ENCODE measurements at regions not wholly inside any gene's neighbourhood (a gene's known extent, or its start where the extent isn't known, plus 50 kb on each side); places are given as distances from the start of the nearest gene placed in this dataset.
"Not testable (repeated sequence)": the region's sequence is repeated elsewhere in the genome, so short reads cannot be mapped to it uniquely, and the experiment has no call there.

DNA sequence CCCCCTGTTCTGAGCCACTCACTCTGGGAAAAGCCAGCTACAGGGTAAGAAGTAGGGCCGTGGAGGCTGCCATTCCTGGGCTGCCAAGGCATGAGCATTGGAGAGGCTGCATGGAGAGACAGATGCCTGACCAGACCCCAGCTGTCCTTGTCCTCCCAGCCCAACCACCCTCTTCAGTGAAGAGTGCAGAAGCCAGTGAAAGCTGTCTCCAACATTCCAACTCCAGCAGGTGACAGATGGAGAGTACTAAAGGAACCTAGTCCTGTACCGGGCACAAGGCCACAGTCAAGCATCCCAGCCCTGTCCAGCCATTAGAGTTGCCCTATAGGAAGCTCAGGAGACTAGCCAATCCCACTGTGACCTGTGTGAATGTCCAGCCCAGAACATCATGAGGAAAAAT lies 165.1 kb downstream of the DIRAS2 start:
- DNase-seq (ENCODE audit: low read depth in 2 of 2, low spot score in 1 of 2): no peak

DNA sequence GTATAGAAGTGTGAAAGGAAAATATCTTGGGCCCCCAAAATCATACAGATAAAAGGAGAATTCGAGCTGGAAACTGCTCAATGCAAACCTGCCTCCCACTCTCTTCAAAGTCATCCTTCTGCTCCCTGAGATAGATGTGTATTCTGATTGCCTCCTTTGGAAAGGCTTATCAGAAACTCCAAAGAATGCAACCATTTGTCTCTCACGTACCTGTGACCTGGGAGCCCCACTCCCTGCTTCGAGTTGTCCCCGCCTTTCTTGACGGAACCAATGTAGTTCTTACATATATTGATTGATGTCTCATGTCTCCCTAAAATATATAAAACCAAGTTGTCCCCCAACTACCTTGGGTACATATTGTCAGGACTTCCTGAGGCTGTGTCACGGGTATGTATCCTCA lies 163.8 kb downstream of the DIRAS2 start:
- no peak for DNase-seq (ENCODE audit: low read depth in 2 of 2, low spot score in 1 of 2)

DNA sequence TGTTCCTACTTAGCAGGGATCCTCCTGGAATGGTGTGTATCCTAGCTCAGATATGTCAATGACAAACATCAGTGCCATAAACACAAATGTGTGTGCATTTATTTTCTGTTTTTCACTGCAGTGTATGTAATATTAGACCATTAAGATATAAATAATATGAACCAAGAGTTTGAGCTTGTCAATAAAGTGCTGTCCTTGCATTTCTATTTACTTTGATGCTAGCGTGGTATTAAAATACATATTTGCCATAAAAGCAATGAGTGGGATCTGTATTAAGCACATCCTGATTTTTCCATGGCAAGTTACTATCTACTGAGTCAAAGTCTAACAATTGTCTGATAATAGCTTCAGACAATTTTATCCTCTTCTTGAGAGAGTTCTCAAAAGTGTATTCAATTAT lies 157.6 kb downstream of the DIRAS2 start:
- no peak for DNase-seq (ENCODE audit: low read depth in 2 of 2, low spot score in 1 of 2)

DNA sequence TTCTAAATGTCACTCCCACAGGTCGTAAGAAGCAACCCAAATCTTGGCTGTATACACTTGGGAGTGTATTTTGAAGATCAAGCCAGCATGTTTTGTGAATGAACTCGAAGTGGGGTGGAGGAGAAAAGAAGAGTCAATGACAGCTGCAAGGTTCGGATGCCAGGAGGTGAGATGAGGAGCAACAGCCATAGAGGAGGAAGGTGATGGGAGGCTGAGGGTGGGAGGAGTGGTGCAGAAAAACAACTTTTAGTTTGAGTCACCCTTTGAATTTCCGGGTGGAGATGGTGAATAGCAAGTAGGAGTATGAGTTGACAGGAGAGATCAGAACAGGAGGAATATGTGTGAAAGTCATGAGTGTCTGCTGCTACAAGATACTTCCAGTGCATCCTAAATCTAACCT lies 153.6 kb downstream of the DIRAS2 start:
- DNase-seq (ENCODE audit: low read depth in 2 of 2, low spot score in 1 of 2): no peak

DNA sequence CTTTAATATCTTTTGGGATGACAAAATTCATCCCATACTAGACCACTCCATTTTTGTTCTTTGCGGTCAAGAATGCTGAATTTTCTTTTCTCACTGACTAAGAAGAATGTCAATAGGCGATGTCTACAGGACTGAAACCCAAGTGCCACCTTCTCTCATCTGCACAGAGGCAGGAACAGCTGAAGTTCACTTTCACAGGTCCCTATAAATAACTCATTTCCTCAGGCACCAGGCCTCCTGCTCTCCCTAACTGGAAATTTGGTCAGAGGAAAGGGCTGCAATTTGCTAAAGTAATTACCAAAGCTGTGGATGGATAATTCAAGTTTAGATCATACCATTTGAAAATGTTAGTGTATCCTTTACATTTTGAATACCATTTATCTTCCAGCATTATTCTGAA lies 142.9 kb downstream of the DIRAS2 start:
- no peak for DNase-seq (ENCODE audit: low read depth in 2 of 2, low spot score in 1 of 2)

DNA sequence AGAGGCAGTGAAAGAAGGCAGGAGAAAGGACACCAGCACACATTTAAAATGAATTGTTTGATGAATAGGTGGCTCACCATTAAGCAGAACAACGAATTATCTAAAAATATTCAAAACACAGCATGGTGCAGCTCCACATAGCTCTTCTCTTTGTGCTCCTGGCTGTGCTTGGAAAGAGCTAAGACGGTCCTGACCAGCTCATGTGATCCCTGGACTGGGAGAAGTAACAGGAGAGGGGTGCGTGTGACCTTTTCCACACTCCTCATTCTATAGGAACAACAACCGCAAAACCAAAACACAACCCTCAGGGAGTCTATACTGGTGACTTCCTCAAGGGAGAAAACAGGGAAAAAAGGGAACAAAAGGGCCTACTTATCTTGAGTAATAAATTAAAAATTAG lies 140.5 kb downstream of the DIRAS2 start:
- DNase-seq (ENCODE audit: low read depth in 2 of 2, low spot score in 1 of 2): no peak

DNA sequence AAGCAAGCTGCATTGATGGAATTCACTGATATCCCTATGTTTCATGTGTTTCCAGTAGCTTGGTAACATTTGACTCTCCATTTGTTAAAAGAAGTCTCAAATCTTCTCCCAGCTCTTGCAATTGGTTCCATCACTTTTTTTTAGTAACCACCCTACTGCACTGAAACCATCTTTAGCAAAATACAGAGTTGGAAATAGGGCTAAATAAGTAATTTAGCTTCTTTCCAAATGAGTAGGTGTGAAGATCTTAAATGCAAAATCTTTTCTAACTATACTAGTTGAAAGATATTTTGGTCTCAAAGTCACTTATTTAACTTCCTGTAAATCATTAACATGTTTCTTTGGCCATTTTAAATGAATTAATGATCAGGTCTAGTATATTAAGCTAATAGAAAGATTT lies 138.1 kb downstream of the DIRAS2 start:
- no peak for DNase-seq (ENCODE audit: low read depth in 2 of 2, low spot score in 1 of 2)

DNA sequence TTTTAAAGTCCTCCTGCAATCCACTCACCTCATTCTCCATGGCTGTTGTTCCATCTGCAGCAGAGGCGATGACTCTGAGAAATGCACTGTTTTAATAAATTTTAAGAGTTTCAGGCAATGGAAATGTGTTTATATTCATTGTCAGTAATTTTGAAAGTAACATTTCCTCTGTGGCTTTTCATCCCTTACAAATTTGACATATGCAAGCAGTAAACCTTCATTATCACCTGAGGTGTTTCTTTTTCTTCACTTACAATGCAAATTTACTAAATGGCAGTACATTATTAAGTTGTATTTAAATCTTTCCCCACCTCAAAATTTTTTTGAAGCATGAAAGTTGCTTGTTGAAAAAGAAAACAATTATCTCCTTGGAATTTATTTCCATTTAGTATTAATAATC lies 136.9 kb downstream of the DIRAS2 start:
- no peak for DNase-seq (ENCODE audit: low read depth in 2 of 2, low spot score in 1 of 2)

DNA sequence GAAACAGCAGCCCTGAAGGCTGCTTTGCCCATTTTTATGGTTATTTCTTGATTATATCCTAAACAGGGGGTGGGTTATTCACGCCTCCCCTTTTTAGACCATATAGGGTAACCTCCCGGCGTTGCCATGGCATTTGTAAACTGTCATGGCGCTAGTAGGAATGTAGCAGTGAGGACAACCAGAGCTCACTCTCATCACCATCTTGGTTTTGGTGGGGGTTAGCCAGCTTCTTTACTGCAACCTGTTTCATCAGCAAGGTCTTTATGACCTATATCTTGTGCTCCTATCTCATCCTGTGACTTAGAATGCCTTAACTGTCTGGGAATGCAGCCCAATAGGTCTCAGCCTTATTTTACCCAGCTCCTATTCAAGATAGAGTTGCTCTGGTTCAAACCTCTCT lies 136.2 kb downstream of the DIRAS2 start:
- not testable (repeated sequence) for DNase-seq (ENCODE audit: low read depth in 2 of 2, low spot score in 1 of 2)

DNA sequence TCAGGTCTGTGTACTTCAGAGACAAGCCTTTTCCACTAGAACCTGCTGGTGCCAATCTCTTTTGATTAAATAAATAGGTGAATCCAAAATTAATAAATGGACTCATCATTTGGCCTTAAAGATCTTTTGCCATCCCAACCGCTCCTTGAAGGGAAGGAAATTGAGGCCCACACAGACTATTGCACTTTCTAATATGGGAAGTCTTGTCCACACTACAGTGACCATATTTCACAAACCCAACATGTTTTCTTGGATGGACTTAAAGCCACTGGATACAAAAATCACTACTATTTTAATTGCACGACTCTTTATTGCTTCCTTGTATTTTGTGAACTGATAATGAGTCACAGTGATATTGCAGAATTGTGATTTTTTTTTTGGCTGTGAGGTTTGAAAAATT lies 135.0 kb downstream of the DIRAS2 start:
- no peak for DNase-seq (ENCODE audit: low read depth in 2 of 2, low spot score in 1 of 2)

DNA sequence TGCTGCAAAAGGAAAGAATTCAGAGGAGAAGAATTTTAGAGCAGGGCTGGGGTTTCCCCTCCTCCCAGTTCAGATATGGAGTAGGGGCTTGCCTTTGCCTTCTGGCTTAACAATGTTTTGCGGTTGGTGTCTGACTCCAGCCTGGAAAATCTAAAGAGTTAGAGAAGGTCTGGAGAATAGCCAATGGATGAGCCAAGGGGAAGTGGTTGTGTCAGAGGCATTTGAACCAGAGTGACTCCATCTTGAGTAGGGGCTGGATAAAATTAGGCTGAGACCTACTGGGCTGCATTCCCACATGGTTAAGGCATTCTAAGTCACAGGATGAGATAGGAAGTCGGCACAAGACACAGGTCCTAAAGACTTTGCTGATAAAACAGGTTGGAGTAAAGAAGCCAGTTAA lies 133.7 kb downstream of the DIRAS2 start:
- DNase-seq (ENCODE audit: low read depth in 2 of 2, low spot score in 1 of 2): no peak

DNA sequence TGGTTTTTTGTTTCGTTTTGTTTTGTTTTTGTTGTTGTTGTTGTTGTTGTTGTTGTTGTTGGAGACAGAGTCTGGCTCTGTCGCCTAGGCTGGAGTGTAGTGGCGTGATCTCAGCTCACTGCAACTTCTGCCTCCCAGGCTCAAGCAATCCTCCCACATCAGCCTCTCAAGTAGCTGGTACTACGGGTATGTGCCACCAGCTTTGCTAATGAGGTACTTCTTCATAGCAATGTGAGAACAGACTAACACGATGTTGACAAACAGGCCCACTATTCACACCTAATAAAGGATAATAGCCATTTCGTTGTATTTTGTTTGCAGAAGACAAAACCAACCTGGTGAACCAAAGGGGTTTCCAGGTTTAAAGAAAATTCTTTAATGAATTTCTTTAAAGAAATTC lies 130.9 kb downstream of the DIRAS2 start:
- no peak for DNase-seq (ENCODE audit: low read depth in 2 of 2, low spot score in 1 of 2)

DNA sequence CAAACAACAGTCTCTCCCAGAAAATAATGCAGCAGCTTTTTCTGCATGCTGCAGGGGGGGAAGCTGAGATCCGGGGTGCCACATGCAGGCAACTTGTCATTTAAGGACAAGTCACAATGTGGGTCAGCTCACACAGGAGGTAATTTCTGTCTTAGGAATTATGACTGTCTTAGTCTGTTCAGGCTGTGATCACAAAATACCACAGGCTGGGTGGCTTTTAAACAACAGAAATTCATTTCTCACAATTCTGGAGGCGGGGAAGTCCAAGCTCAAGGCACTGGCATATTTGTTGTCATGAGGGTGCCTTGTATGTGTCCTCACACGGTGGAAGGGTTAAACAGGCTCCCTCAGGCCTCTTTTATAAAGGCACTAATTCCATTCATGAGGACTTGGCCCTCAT lies 127.7 kb downstream of the DIRAS2 start:
- DNase-seq (ENCODE audit: low read depth in 2 of 2, low spot score in 1 of 2): no peak

DNA sequence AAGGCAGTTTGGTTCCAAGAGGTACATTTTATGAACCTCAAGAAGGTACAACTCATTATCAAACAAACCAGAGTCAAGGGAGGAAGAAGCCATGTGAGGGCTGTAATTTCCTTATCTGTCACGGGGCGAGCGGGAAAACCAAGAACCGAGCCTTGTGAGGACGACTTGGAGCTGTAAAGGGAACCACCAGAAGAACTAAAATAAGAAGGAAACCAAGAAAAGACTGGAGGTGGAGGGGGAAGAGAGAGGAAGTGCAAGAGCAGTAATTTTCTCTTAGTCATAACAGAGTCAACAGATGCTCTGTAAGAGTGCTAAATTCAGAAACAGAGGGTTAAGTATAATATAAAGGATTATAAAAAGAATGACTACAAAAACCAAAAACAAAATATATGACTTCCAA lies 127.1 kb downstream of the DIRAS2 start:
- no peak for DNase-seq (ENCODE audit: low read depth in 2 of 2, low spot score in 1 of 2)

DNA sequence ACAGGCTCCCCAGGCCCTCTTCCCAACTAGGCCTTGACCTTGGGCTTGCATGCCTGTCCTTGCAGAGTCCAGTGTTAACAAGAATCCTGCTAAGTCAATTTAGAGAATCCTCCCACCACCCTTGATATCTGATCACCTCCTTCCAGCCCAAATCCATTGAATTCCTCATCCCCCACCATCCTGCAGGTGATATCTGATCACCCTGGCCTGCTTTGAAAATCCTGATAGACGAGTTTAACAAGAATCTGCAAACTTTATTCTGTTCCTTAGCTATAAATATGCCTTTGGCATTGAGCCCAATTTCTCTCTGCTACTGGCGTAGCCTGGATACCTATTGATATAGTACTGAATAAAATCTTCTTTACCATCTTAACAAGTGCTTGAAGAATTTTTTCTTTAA lies 125.5 kb downstream of the DIRAS2 start:
- DNase-seq (ENCODE audit: low read depth in 2 of 2, low spot score in 1 of 2): no peak

DNA sequence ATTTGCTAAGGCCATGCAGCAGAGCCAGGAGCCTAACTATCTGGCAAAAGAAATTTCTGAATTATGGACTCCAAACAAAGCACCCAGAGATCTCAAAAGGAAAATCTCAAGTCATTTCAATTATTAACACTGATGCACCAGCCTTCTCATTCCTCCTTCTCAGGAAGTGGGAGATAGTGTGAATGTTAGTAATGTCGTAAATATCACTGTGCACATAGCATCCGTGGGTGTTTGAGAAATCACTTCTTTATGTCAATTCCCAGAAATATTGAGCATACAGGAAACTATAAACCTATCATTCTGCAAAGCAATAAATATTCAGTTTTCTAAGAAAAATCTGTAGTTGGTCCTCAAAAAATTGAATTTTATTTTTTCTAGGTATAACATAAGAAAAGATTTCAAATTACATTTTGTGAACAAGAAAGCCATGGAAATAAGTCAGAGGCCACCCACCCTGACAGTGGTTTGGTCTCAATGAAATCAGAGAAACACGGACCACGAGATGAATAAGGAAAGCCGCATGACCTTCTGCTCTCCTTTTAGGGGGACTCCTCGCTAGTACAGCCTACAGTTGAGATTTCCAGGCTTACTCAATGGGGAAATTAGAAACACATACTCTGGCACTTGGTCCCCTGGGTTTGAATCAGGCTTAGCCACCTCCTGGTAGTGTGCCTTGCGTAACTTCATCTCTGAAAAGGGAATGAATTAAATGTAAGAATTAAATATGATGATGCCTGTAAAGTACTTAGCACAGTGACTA lies 120.6 kb downstream of the DIRAS2 start:
- no peak for DNase-seq (ENCODE audit: low read depth in 2 of 2, low spot score in 1 of 2)

DNA sequence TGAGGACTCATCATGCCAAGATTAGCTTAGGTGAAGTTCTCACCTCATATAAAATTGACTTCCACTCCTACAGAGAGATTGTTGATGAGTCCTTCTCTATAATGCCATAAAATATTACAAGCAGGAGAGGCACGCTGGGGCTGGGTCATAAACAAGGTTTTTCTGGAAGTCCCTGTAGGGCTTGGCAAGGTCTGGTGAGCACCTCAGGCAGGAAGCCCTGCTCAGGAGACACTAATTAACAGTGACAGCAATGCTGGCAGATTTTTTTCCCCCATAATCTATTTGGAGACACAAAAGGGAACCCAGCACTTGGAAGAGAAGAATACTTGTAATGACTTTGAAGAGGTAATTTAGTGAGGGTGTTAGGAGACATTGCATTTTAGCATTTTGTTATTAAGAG lies 118.7 kb downstream of the DIRAS2 start:
- no peak for DNase-seq (ENCODE audit: low read depth in 2 of 2, low spot score in 1 of 2)

DNA sequence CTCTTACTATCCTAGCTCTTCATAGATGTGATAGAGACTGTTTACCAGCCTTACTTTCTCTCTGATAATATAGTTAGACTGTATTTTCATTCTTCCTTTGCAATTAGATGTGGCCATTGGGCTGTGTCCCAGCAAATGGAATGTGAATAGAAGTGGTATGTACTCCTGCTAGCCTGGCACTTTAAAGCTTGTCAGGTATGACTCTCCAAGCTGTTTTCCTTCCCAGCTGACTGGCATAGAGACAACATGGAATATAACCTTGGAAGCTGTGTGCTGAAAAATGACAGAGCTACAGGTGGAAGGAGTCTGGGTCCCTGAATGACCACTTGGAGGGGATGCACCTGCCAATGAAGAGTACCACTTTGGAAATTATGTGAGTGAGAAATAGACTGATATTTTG lies 116.2 kb downstream of the DIRAS2 start:
- DNase-seq (ENCODE audit: low read depth in 2 of 2, low spot score in 1 of 2): no peak

DNA sequence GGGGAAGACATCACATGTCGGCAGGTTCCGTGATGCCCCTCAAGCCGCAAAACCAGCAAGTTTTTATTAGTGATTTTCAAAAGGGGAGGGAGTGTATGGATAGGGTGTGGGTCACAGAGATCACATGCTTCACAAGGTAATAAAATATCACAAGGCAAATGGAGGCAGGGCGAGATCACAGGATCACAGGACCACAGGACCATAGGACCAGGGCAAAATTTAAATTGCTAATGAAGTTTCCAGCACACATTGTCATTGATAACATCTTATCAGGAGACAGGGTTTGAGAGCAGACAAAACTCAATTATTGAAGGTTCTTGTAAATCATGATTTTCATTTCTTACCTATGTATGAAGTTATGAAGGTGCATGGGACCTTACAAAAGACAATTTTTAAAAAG lies 106.5 kb downstream of the DIRAS2 start:
- not testable (repeated sequence) for DNase-seq (ENCODE audit: low read depth in 2 of 2, low spot score in 1 of 2)

DNA sequence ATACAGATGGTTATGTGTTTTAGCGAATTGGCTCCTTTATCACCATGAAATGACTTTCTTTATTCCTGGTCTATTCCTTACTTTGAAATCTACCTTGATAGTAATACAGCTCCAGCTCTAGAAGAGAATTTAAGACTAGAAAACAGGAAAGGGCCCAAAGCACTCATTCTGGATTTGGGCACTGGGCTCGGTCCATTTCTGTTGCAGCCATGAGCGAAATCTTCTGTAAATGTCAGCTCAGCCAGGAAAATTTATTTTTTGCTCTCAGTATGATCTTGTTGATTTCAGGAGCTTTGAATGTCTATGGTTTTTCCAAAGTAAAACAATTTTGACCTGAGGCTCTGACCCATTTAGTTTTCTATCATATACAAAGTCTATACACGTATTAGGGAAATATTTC lies 104.1 kb downstream of the DIRAS2 start:
- DNase-seq (ENCODE audit: low read depth in 2 of 2, low spot score in 1 of 2): no peak

DNA sequence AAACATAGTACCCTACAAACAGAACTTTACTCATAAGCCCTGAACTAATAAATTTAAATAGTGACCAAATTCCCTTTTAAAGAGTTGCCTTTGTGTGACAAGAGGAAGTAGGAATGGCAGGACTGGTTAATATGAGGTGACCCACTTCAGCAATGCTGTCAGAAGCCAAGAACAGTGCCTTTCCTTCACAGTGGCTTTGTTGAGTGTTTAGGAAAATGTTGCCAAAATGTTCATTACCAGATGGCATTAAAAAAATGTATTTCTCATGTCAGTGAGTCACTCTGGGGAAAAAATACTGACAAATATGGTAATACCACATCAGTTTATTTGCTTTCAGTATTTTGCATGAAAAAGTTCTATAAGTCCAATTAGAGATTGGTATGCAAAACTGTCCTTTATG lies 103.3 kb downstream of the DIRAS2 start:
- DNase-seq (ENCODE audit: low read depth in 2 of 2, low spot score in 1 of 2): no peak

DNA sequence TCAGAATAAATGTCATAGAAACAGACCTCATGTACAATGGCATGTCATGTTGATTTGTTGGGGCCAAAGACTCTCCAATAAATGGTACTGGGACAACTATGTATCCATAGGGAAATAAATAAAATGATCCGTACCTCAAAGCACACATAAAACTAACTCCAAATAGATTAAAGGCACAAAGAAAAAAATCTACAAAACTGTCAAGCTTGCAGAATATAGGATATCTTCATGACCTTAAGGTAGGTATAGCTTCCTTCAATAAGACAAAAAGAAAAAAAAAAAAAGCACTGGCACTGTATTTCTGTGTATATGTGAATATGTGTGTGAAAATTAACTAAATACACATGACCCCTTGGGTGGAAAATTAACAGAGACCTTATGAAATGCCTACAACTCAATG lies 101.9 kb downstream of the DIRAS2 start:
- DNase-seq (ENCODE audit: low read depth in 2 of 2, low spot score in 1 of 2): no peak

DNA sequence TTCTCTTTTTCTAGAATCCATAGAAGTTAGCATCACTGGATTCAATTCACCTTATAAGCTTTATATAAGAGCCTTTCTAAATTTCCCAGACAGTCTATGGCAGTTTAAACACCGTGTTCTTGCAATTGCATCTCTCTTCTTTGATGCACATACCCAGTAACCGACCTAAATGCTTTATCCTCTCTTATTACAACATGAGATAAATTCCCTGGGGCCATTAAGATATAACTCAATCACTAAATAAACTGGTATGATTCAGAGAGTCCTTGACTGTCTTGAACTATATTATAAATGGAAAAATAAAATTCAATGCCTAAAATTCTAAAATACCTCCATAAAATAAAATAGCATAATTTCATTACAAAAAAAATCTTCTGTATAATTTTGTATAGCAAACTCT lies 98.1 kb downstream of the DIRAS2 start:
- DNase-seq (ENCODE audit: low read depth in 2 of 2, low spot score in 1 of 2): no peak

DNA sequence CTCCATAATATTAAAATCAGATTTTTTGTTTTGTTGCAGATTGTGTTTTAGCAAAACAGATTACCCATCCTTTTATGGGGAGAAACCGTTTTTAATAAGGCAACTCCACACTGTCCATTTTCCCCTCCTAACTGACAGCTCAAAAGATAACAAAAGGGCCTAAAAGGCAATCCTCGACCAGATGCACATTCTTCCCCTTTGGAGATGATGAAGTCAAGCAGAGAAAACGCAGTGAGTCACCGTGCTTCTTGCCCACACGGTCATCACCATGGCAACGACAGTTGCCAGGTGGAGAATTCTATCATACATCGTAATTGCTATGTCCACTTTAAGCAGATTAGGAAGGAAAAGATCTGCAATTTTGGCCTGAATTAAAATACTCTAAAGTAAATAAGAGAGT lies 96.4 kb downstream of the DIRAS2 start:
- no peak for DNase-seq (ENCODE audit: low read depth in 2 of 2, low spot score in 1 of 2)

All from stimulated activated CD8-positive, alpha-beta memory T cell treated with anti-CD3 and anti-CD28 coated beads, Interleukin-4, amount 100 ng/mL, for 1 hour (primary cell).